ENCODE measurements at regions not wholly inside any gene's neighbourhood (a gene's known extent, or its start where the extent isn't known, plus 50 kb on each side); places are given as distances from the start of the nearest gene placed in this dataset.

DNA sequence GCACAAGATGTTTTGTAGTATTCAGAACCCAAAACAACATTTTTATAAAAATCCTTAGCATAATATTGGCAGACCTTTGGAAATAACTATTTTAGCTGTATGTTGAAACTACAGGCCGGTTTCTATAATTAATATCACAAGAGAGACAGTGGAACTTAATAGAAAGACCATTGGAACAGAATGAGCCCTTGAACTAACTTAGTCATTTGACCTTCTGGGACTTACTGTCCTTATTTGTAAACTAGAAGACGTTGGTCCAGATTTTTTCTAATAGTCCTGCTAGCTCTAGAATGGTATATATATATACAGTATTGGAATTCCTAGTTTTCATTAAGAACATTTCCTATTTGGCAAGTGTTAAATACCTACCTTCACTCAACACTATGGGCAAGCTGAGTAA, 69.5 kb upstream of the ALDH1A1 start:
- DNase-seq (ENCODE audit: low read depth, low spot score), result no peak
- no peak overlapping the region for H3K27ac ChIP-seq

DNA sequence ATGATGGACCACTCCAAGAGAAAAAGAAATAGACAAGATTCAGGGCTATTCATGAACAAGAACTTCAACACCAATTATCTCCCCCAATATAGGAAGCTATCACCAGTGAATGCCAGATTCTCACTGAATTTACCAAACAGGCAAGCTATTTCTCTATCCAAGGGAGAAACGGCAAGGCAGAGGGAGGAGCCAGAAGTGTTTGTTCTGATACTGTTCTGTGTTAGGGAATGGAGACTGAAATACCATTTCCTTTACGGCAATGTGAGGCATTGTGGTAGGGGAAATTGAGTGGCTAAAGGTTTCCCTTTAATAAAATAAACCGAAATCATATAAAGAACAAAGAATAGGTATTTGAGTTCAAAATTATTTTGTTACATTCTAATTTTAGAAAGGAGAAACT, 68.0 kb upstream of the ALDH1A1 start:
- no peak for DNase-seq (ENCODE audit: low read depth, low spot score)
- no peak overlapping the region for H3K27ac ChIP-seq

- no peak for DNase-seq (ENCODE audit: low read depth, low spot score)
- H3K27ac ChIP-seq, result no peak overlapping the region
Measured at GRCh38 chr9:73014011-73014410, 61.2 kb upstream of the ALDH1A1 start.

DNA sequence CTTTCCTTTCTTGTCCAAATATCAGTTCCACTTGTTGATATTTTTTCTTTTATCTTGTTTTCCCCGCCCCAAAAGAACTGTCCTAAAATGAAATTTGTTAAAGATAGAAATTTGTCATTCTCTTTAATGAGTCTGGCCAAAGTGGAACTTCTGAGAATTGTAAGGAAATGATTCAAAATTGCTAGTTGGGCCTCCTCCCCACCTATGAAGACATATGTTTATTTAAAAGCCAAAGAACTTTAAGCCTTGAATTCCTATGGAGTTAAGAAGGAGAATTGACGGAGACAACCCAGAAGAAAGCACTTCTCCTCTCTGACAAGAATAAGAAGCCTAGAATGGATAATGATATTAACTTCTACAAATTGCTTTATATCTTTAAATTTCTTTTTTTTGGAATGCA, 59.1 kb upstream of the ALDH1A1 start:
- no peak overlapping the region for H3K27ac ChIP-seq
- no peak for DNase-seq (ENCODE audit: low read depth, low spot score)

GRCh38 chr9:73011181-73011750, 58.4 kb upstream of the ALDH1A1 start:
- H3K27ac ChIP-seq, result no peak overlapping the region

DNA sequence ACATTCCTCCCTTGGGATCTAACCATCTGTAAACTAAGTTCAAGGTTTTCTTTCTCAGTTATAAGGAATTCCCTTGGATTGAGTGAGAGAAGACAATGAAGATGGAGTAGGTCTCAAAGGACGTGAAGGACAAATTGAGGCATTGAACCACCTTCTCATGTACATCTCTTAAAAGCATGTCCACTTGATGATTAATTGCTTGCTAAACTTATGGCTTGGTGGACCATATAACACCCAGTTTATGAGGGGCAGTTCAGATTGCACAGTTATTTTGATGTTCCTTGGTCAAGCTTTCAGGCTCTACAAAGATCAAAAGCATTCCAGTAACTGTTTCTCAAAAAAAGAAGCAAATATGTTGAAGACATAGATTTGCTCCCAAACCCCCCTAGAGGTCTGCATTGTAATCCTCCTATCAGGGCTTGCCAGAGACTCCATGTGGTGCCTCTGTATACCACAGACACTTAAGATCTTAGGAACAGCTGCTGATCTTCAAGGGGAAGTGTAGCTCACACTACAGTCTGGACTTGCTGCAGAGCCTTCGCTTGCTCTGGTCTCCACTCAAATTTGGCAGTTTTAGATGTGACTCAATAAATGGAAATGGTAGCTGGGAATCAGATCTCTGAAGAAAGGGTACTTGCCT, 56.9 kb upstream of the ALDH1A1 start:
- DNase-seq (ENCODE audit: low read depth, low spot score), result no peak
- no peak overlapping the region for H3K27ac ChIP-seq

More at GRCh38 chr9:73011181-73011750, 58.4 kb upstream of the ALDH1A1 start:
- no peak for DNase-seq (ENCODE audit: low read depth, low spot score)

DNA sequence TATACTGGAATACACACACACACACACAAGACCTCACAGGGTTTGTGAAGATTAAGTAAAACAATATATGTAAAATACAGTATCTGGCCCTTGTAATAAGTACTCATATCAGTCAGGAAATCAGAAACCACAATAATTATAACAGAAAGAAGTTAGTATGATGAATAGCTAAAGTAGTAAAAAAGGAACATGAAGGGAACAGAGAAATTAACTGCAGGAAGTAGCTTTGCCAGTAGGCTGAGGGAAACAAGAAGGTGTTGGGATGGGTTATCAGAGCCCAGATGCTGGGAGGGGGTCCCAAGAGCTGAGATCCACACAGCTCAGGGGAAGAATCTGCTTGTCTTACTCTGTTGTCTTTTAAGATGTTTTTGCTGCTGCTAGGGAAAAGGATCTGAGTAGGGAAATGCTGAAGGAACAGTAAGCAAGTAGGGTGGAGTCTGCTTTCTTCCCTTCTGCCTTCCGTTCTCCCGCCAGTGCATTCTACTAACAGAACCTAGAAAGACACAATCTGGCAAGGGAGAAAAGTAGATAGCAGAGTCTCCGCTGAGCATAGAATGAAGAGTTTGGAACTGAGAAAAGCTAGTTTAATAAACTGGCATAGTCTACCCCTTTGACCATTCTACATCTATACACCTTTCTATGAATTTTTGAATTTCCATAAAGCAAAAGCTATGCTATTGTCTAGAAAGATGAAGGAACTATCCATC, 55.3 kb upstream of the ALDH1A1 start:
- DNase-seq (ENCODE audit: low read depth, low spot score), result no peak
- H3K27ac ChIP-seq, result no peak overlapping the region

GRCh38 chr9:73006986-73007385, 54.1 kb upstream of the ALDH1A1 start:
- no peak for DNase-seq (ENCODE audit: low read depth, low spot score)
- H3K27ac ChIP-seq, result no peak overlapping the region

Data from epithelial cell of prostate (primary cell).